AG09319 (cell line): ENCODE measurements at regions not wholly inside any gene's neighbourhood (a gene's known extent, or its start where the extent isn't known, plus 50 kb on each side); places are given as distances from the start of the nearest gene placed in this dataset.

ENCODE experiments used
- DNase-seq: peaks from one replicate; pipeline ENCODE4 v3.0.0-alpha.2; 2010; ENCODE audit warnings: low read depth; ENCODE audit errors: extremely low read depth
- CTCF ChIP-seq: IDR thresholded peaks from 2 replicates; pipeline ENCODE4 v1.5.1; 2011; ENCODE audit warnings: low read depth, mild to moderate bottlenecking, inconsistent platforms, low read length, moderate library complexity

GRCh38 chr22:27129266-27129665, 471.9 kb downstream of the MIAT start:
- TF ChIP-seq CTCF, result no peak
- no peak for DNase-seq

- TF ChIP-seq CTCF, result no peak
- DNase-seq, result no peak
These were observed 473.5 kb downstream of the MIAT start for GRCh38 chr22:27130906-27131305.

- DNase-seq, result no peak
- no peak for TF ChIP-seq CTCF
These were observed 474.0 kb downstream of the MIAT start for GRCh38 chr22:27131346-27131745.

GRCh38 chr22:27132400-27132799, 475.0 kb downstream of the MIAT start:
- DNase-seq, result no peak
- TF ChIP-seq CTCF, result no peak

GRCh38 chr22:27133019-27133431, 475.6 kb downstream of the MIAT start:
- DNase-seq, result no peak
- TF ChIP-seq CTCF, result no peak

- DNase-seq, result no peak
- TF ChIP-seq CTCF, result no peak
These were observed 476.4 kb downstream of the MIAT start for GRCh38 chr22:27133681-27134314.

- peak; percentile 37 for DNase-seq
- TF ChIP-seq CTCF, result no peak
These were observed 476.9 kb downstream of the MIAT start for GRCh38 chr22:27134315-27134701.
